ENCODE measurements at regions not wholly inside any gene's neighbourhood (a gene's known extent, or its start where the extent isn't known, plus 50 kb on each side); places are given as distances from the start of the nearest gene placed in this dataset.

- Histone ChIP-seq H3K9me3 (no peaks in the 10 kb centered on the region), H3K4me3 (ENCODE audit: low read depth, low read length) (no peak overlapping the region), H3K4me1 (no peaks in the 10 kb centered on the region), H3K27me3 (replicated peaks; ENCODE audit: control insufficient read depth, insufficient read depth, low read length) (no peaks in the 10 kb centered on the region), H3K36me3 (ENCODE audit: control insufficient read depth, insufficient read depth, low read length) (no peaks in the 10 kb centered on the region)
- ChIA-PET POLR2A (no interaction called here), CTCF (no interaction called here)
- peaks cover 26% of the 10 kb centered on the region for H3K9me3 Mint-ChIP-seq (ENCODE audit: unreplicated experiment)
- H3K4me3 Mint-ChIP-seq (ENCODE audit: unreplicated experiment), result no peak overlapping the region
- no TSS peak for BruUV-seq (replicated peaks)
- intact Hi-C loops (cut with micrococcal nuclease; ENCODE audit: unreplicated experiment), result no loop called here
- DNase-seq, result no peak
- no peaks in the 10 kb centered on the region for H3K36me3 Mint-ChIP-seq (ENCODE audit: insufficient read depth, unreplicated experiment)
- TF ChIP-seq CTCF (IDR thresholded peaks at IDR 0.05; ENCODE audit: insufficient read depth in 1 of 2, low read depth in 1 of 2, low read length in 1 of 2, severe bottlenecking in 1 of 2, unreplicated experiment in 1 of 2), result no peak
- H3K27me3 Mint-ChIP-seq (ENCODE audit: insufficient read depth, unreplicated experiment), result no peaks in the 10 kb centered on the region
- no peaks in the 10 kb centered on the region for H3K4me1 Mint-ChIP-seq (ENCODE audit: low read depth, unreplicated experiment)
- H3K27ac Mint-ChIP-seq (ENCODE audit: unreplicated experiment), result no peak overlapping the region
Measured at GRCh38 chr5:24314106-24314505, 330.7 kb downstream of the CDH10 start.

GRCh38 chr5:24320643-24321042 lies 324.1 kb downstream of the CDH10 start:
- ChIA-PET POLR2A (no interaction called here), CTCF (no interaction called here)
- Mint-ChIP-seq H3K36me3 (ENCODE audit: insufficient read depth, unreplicated experiment) (no peaks in the 10 kb centered on the region), H3K4me3 (ENCODE audit: unreplicated experiment) (no peak overlapping the region), H3K27me3 (ENCODE audit: insufficient read depth, unreplicated experiment) (no peaks in the 10 kb centered on the region), H3K9me3 (ENCODE audit: unreplicated experiment) (no peaks in the 10 kb centered on the region), H3K4me1 (ENCODE audit: low read depth, unreplicated experiment) (no peaks in the 10 kb centered on the region), H3K27ac (ENCODE audit: unreplicated experiment) (no peak overlapping the region)
- BruUV-seq (replicated peaks), result no TSS peak
- H3K27me3 ChIP-seq (replicated peaks; ENCODE audit: control insufficient read depth, insufficient read depth, low read length), result no peaks in the 10 kb centered on the region
- H3K4me3 ChIP-seq (ENCODE audit: low read depth, low read length), result no peak overlapping the region
- no peaks in the 10 kb centered on the region for H3K36me3 ChIP-seq (ENCODE audit: control insufficient read depth, insufficient read depth, low read length)
- H3K9me3 ChIP-seq, result no peaks in the 10 kb centered on the region
- TF ChIP-seq CTCF (IDR thresholded peaks at IDR 0.05; ENCODE audit: insufficient read depth in 1 of 2, low read depth in 1 of 2, low read length in 1 of 2, severe bottlenecking in 1 of 2, unreplicated experiment in 1 of 2), result no peak
- no peak for DNase-seq
- no peaks in the 10 kb centered on the region for H3K4me1 ChIP-seq
- intact Hi-C loops (cut with micrococcal nuclease; ENCODE audit: unreplicated experiment), result no loop called here

DNA sequence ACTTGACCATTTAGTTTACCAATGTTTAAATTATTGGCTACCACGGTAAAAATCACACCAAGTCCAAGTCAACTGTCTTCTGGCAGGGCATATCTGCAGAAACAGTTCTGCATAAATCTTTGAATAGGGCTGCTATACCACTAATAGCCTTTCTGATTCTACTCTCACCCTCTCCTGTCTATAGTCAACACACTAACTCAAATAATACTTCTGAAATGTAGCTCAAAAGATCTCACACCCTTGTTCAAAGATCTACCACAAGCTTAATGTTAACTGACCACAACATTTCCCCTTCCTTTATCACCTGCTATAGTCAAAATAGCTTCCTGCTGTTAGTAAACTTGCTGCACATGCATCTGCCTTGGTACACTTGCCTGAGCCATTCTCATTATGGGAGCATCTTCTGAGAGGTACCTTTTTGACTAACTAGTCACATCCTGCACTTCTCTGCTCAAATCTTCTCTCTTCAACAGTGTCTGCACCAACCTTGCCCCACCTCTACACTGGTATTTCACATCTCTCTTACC lies 319.4 kb downstream of the CDH10 start:
- no peaks in the 10 kb centered on the region for H3K4me1 Mint-ChIP-seq (ENCODE audit: low read depth, unreplicated experiment)
- Histone ChIP-seq H3K9me3 (no peaks in the 10 kb centered on the region), H3K4me1 (no peaks in the 10 kb centered on the region), H3K36me3 (ENCODE audit: control insufficient read depth, insufficient read depth, low read length) (no peaks in the 10 kb centered on the region), H3K27me3 (replicated peaks; ENCODE audit: control insufficient read depth, insufficient read depth, low read length) (no peaks in the 10 kb centered on the region), H3K4me3 (ENCODE audit: low read depth, low read length) (no peak overlapping the region)
- intact Hi-C loops (cut with micrococcal nuclease; ENCODE audit: unreplicated experiment), result no loop called here
- BruUV-seq (replicated peaks), result no TSS peak
- H3K27me3 Mint-ChIP-seq (ENCODE audit: insufficient read depth, unreplicated experiment), result no peaks in the 10 kb centered on the region
- ChIA-PET POLR2A (no interaction called here), CTCF (no interaction called here)
- no peaks in the 10 kb centered on the region for H3K36me3 Mint-ChIP-seq (ENCODE audit: insufficient read depth, unreplicated experiment)
- H3K9me3 Mint-ChIP-seq (ENCODE audit: unreplicated experiment), result no peaks in the 10 kb centered on the region
- no peak for DNase-seq
- TF ChIP-seq CTCF (IDR thresholded peaks at IDR 0.05; ENCODE audit: insufficient read depth in 1 of 2, low read depth in 1 of 2, low read length in 1 of 2, severe bottlenecking in 1 of 2, unreplicated experiment in 1 of 2), result no peak
- no peak overlapping the region for H3K4me3 Mint-ChIP-seq (ENCODE audit: unreplicated experiment)
- H3K27ac Mint-ChIP-seq (ENCODE audit: unreplicated experiment), result no peak overlapping the region

All from Caco-2 (cell line).